GM21423 (cell line): ENCODE measurements at regions not wholly inside any gene's neighbourhood (a gene's known extent, or its start where the extent isn't known, plus 50 kb on each side); places are given as distances from the start of the nearest gene placed in this dataset.

Experiments
- ATAC-seq: cut with Tn5 transposase; IDR thresholded peaks from one replicate; pipeline ENCODE4 v1.9.1; 2021; ENCODE audit warnings: mild to moderate bottlenecking, moderate library complexity; ENCODE audit not compliant: unreplicated experiment

GRCh38 chr13:32905063-32905863 is 111.0 kb upstream of the KL start:
- peak; percentile 76 for ATAC-seq

GRCh38 chr13:32905864-32906180 is 110.4 kb upstream of the KL start:
- no peak for ATAC-seq

GRCh38 chr13:32907211-32907610 is 109.0 kb upstream of the KL start:
- no peak for ATAC-seq

- ATAC-seq, result no peak
Measured at GRCh38 chr13:32910530-32910929, 105.7 kb upstream of the KL start.

- peak; percentile 81 for ATAC-seq
Measured at GRCh38 chr13:32911506-32911905, 104.7 kb upstream of the KL start.

- no peak for ATAC-seq
Measured at GRCh38 chr13:32914686-32915085, 101.5 kb upstream of the KL start.

GRCh38 chr13:32917504-32917903 is 98.7 kb upstream of the KL start:
- no peak for ATAC-seq

GRCh38 chr13:32923725-32924124 is 92.5 kb upstream of the KL start:
- no peak for ATAC-seq

GRCh38 chr13:32924886-32925285 is 91.3 kb upstream of the KL start:
- no peak for ATAC-seq

GRCh38 chr13:32925506-32925905 is 90.7 kb upstream of the KL start:
- no peak for ATAC-seq

GRCh38 chr13:32932376-32932775 is 83.8 kb upstream of the KL start:
- no peak for ATAC-seq

GRCh38 chr13:32936716-32937115 is 79.5 kb upstream of the KL start:
- no peak for ATAC-seq

GRCh38 chr13:32938314-32938713 is 77.9 kb upstream of the KL start:
- ATAC-seq, result no peak

GRCh38 chr13:32938907-32939306 is 77.3 kb upstream of the KL start:
- no peak for ATAC-seq

- ATAC-seq, result no peak
Measured at GRCh38 chr13:32940601-32941000, 75.6 kb upstream of the KL start.

- ATAC-seq, result no peak
Measured at GRCh38 chr13:32941368-32941767, 74.9 kb upstream of the KL start.

- no peak for ATAC-seq
Measured at GRCh38 chr13:32946558-32946957, 69.7 kb upstream of the KL start.

GRCh38 chr13:32947411-32948276 is 68.6 kb upstream of the KL start:
- ATAC-seq, result no peak

GRCh38 chr13:32949820-32950219 is 66.4 kb upstream of the KL start:
- no peak for ATAC-seq

- no peak for ATAC-seq
Measured at GRCh38 chr13:32951580-32951979, 64.6 kb upstream of the KL start.

GRCh38 chr13:32955881-32956594 is 60.2 kb upstream of the KL start:
- no peak for ATAC-seq

GRCh38 chr13:32956595-32956933 is 59.7 kb upstream of the KL start:
- no peak for ATAC-seq
